ENCODE measurements at regions not wholly inside any gene's neighbourhood (a gene's known extent, or its start where the extent isn't known, plus 50 kb on each side); places are given as distances from the start of the nearest gene placed in this dataset.

- TF ChIP-seq ELF4 (IDR thresholded peaks at IDR 0.05) (no peak), BHLHE40 (IDR thresholded peaks at IDR 0.05; ENCODE audit: borderline replicate concordance) (no peak), FOXM1 (IDR thresholded peaks at IDR 0.05; ENCODE audit: borderline replicate concordance) (no peak), FOXA1 (IDR thresholded peaks at IDR 0.05) (no peak), SP1 (IDR thresholded peaks at IDR 0.05) (no peak), TARDBP (IDR thresholded peaks at IDR 0.05) (no peak), ARNT (IDR thresholded peaks at IDR 0.05) (no peak)
- TF ChIP-seq, protein P1, sequence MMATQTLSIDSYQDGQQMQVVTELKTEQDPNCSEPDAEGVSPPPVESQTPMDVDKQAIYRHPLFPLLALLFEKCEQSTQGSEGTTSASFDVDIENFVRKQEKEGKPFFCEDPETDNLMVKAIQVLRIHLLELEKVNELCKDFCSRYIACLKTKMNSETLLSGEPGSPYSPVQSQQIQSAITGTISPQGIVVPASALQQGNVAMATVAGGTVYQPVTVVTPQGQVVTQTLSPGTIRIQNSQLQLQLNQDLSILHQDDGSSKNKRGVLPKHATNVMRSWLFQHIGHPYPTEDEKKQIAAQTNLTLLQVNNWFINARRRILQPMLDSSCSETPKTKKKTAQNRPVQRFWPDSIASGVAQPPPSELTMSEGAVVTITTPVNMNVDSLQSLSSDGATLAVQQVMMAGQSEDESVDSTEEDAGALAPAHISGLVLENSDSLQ (IDR thresholded peaks at IDR 0.05), result no peak
Measured at GRCh38 chr3:132822837-132823236, 100.6 kb upstream of the NPHP3 start.
